Upper lobe of left lung (tissue), 4 donors: ENCODE measurements at regions not wholly inside any gene's neighbourhood (a gene's known extent, or its start where the extent isn't known, plus 50 kb on each side); places are given as distances from the start of the nearest gene placed in this dataset.

Experiments used
- CTCF ChIP-seq, 6 experiments: fragments of 450-650 bp in 4 of 6; fragments of 200-600 bp in 2 of 6; sonication (generic) in 2 of 6; IDR thresholded peaks; one replicate each; pipeline ENCODE4 v1.5.1; 2016 to 2019; ENCODE audit warnings: antibody characterized with exemption in 6 of 6
- EP300 ChIP-seq, 4 donors: sonication (generic); formaldehyde crosslinking; IDR thresholded peaks; one replicate each; pipeline ENCODE4 v1.5.1; 2017; ENCODE audit warnings: antibody characterized with exemption in 4 of 4, control low read depth in 2 of 4
- POLR2AphosphoS5 ChIP-seq, 2 donors: sonication (generic); formaldehyde crosslinking; IDR thresholded peaks; one replicate each; pipeline ENCODE4 v1.5.1; 2017; ENCODE audit warnings: antibody characterized with exemption in 2 of 2

DNA sequence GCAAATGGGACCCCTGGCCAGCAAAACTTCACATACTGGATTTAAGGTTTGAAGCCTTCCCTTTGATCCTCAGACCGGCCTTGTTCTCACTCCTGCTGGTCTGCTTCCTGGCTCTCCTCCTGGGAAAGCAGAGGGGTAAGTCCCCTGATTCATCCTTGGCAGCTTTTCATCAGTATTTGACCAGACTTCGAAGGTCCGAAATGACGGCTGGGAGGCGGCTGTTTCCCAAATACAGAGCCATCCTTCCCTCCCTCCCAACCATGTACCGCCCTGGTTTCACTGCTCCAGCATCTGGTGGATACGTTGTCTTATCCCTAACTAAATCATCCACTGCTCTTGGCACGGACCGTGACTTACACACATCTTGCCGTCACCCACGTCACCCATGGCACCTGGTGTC is 265.5 kb downstream of the BCOR start:
- TF ChIP-seq POLR2AphosphoS5 (IDR thresholded peaks at IDR 0.05): no peak
- TF ChIP-seq CTCF (IDR thresholded peaks at IDR 0.05): no peak
- no peak for TF ChIP-seq EP300 (IDR thresholded peaks at IDR 0.05)
